NCI-H345 treated with DMSO at 0.1 percent for 48 hours (cell line): ENCODE measurements at regions not wholly inside any gene's neighbourhood (a gene's known extent, or its start where the extent isn't known, plus 50 kb on each side); places are given as distances from the start of the nearest gene placed in this dataset.

Experiments used
- DNase-seq: peaks from one replicate; lab custom pipeline; 2025; ENCODE audit not compliant: unreplicated experiment; lab: John Stamatoyannopoulos, UW

DNA sequence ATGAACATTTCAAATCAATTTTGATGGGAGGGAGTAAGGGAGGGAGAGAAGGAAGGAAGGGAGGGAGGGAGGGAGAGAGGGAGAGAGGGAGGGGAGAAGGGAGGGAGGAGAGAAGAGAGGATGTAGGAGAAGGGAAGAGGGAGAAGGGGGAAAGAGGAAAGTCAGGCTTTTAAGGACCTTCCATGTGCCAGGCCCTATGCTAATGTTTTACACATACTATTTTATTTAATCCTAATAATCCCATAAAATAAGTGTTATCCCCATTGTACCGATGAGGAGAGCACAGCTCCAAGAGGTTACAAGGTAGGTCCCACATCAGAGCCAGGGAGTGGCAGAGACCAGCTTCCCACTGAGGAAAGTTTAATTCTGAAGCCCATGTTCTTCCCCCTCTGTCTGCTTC, 341.9 kb downstream of the RAB28 start:
- no peak for DNase-seq

DNA sequence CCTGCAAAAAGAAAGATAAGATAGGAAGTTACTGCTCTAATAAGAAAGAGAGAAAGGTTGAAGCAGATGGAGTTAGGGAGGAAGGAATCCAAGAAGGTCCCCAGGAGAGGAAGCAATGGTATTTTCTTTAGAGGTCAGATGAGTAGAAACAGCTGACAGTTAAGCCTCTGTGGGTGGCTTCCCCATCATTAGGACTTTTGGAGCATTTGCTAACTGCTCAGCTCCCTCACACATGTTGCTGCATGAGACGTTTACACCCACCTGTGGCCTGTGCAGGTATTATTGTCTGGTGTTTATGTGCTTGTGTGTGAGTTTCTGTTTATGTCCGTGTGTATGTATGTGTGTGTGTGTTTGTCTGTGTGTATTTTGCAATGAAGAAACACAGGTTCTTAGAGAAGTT, 346.8 kb downstream of the RAB28 start:
- no peak for DNase-seq

DNA sequence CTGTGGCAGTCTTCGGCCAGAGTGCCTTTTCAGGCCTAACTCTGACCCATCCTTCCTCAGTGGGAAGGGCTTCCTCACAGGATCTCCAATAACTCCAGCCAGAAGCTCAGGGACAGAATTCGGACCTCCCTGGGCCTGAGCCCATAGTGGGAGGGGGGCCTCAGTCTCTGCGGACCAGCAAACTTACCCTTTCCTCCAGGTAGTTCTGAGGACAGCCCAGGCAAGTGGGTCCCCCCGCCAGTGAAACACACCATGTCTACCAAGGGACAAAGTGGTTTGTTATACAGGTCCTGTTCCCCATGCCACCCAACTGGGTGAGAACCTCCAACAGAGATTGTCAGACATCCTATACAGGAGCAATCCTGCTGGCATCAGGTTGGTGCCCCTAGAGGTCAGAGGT, 350.4 kb downstream of the RAB28 start:
- DNase-seq: no peak

DNA sequence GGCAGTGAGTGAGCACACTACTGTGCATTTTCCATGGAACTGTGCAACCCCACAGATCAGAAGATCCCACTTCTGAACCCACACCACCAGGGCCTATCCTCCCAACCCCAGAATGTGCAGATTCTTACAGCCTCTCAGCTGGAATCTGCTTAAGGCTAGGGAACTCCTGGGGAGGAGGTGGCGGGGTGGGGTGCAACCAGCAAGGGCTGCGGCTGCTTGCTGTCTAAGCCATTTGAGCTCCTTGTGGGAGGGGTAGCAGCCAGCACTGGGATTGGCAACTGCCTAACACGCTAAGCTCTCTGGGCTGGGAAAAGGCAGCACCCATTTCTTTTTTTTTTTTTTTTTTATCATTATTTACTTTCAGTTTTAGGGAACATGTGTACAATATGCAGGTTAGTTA, 353.3 kb downstream of the RAB28 start:
- no peak for DNase-seq

DNA sequence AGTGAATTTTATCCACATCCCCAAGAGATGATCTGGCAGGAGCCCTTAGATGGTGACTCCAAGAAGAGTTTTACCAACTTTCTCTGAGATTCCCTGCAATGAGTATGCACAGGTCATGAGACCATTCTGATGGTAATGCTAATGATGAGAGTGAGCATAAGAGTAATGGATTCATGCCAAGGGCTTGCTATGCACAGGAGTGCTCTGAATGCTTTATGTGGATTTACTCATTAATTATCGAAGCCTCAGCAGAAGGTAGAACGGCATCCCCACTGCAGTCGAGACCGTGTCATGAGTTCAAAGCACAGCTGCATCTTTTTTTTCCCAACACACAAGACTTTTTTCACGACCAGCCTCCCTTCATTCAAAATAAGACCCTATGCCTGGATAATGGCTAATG, 355.0 kb downstream of the RAB28 start:
- DNase-seq: no peak

DNA sequence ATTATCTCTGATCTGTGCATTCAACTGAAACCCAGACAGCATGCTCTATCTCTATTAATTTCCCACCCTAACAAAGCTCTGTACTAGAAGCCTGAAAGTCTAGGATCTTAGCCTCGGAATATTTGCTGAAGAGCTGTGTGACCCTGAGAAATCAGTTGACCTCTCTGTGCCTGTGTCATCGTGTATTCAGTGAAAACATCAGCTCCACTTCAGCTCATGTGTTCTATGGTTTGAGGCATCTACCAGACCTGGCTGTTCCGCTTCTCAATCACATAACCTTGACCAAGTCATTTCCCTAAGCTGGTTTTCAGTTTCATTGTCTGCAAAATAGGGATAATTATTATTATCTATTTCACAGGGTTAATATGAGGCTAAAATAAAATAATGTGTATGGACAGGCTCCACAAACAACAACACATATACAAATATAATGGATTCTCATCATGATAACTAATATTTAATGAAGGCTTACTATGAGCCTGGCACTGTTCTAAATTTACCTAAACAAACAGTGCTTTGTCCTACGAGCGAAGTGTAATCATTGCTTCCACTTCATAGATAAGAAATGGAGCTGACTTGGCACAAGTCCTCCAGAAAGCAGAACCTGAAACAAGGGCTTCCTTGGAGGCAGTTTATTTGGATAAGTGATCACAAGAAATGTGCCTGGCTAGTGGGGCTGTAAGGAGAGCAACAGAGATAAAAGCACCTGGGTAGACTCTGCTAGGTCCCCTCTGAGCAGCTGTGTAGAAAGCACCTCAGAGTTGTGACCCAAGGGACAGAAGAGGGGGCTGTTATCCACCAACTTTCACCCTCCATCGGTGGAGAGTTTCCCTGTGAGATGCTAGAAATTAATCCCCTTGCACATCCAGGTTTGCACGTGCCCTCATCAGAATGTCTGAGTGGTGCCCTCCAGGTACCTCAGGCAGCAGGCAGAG, 356.9 kb downstream of the RAB28 start:
- no peak for DNase-seq

DNA sequence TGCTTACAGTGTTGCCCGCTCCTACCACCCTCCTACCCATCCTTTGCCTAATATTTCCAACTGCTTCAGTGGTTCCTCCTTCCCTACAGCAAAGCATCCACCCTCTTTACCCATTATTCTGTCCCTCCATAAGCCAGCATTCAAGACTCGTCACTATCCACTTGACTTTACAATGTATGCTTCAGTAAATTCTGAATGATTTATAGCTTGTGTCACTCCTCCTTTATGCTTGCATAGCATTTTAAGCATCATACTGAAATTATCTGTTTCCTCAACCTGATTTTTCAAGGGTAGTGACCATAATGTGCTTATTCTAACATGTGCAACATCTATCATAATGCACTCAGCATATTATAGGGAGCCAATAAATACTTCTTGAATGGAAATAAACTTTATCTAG, 365.5 kb downstream of the RAB28 start:
- no peak for DNase-seq

DNA sequence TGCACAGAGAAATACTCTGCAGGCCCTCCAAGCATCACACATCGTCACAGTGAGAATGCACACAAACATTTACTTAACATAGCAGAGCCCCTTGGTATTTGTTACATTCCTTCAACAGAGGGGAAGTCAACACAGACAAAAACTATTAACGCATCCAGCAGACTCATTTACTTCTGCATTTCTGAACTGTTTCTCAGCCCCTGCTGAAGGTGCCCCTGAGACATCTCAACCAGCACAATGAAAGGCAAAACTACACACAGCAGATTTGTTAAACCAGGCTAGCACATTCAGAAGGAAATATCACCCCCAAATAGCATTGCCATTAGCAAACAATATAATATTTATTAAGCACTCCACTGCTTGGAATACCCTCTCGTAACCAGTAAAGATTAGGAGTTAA, 367.0 kb downstream of the RAB28 start:
- DNase-seq: no peak

DNA sequence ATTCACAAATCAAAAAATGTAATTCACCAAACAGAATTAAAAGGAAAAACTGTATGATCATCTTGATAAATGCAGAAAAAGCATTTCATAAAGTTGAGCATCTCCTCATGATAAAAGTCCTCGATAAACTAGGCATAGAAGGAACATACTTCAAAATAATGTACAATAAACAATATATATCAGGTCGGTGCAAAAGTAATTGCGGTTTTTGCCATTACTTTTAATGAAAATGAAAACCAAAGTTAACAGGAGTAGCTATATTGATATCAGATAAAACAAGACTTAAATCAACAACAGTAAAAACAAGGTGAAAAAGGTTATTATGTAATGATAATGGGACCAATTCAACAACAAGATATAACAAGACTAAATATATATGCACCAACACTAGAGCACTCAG, 372.1 kb downstream of the RAB28 start:
- no peak for DNase-seq

DNA sequence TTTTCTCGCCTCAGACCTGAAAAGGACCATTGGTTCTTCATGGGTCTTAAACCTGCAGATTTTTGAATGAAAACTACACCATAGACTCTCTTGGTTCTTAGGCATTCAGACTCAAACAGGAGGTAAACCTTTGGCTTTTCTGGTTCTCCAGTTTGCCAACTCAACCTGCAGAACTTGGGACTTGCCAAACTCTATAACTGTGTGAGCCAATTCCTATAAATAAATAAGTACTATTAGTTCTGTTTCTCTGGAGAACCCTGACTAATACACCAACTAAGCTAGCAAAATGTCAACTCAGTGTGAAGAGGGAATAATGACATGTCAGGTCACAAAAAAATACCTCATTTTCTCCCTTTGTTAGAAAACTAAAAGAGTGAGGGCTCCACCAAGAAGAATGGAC, 374.6 kb downstream of the RAB28 start:
- no peak for DNase-seq

DNA sequence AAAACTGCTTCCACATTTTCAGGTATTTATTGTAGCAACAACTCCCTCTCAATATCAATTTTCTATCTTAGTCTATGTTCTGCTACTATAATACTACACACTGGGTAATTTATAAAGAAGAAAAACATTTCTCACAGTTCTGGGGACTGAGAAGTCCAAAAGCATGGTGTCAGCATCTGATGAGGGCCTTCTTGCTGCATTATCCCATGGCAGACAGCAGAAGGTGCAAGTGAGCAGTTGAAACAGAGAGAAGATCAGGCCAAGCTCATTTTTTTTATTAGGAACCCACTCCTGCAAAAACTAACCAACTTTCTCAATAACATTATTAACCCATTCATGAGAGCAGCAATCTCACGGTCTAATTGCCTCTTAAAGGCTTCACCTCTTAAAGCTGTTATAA, 376.0 kb downstream of the RAB28 start:
- DNase-seq: no peak

DNA sequence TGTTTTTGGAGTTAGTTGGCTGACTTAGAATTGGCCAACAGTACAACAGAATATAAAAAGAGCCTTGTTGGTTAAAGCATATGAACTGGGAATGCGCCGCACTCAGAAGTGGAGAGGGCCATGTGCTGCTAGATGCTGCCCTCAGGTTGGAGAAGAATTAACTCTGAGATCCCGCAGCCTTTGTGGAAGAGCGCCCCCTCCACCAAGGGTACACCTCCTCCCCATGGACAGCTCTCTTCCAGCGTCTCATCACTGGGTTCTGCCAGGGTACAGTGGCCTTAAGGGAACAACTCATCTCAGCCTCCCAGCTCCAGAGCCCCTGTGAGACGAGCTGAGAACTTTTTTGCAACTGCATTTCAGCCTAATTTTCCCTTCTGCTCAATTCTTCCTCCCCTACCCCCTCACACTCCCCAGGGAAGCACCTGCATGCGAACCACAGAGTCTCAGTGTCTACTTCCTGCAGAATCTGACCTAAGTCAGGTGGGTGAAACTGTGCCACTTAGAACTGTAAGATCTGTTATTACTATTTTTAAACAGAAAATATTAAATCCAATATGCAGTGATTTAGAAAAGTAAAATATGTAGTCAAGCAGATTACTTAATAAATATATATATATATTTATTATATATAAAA, 380.6 kb downstream of the RAB28 start:
- DNase-seq: no peak

DNA sequence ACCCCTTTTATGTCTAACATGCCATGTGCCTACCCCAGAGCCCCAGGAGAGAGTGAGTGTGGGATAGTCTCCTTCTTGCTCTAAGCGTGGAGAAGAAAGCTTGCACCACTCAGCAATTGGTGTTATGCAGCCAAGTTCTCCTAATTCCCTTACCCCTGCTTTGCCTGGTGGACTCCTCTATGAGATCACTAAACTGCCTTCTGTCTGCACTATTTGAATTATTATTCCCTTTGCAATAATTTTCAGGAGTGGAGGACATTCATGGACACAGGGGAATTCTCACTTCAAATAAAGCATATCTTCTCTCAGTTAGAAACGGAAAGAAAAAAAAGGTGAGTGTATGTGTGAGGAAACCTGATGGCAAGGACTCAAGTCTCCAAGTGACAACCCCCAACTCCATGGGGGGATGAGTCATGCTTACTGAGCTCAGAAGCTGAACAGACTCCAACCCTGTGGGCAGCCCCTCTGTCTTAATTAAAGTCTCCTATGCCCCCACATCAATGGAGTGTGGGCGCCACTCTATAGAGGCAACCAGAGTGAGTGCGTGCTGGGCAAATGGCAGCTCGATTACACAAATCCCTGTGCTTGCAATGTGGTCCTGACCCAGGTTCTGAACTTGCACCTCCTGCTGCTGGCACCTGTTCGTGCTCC, 381.9 kb downstream of the RAB28 start:
- DNase-seq: no peak

DNA sequence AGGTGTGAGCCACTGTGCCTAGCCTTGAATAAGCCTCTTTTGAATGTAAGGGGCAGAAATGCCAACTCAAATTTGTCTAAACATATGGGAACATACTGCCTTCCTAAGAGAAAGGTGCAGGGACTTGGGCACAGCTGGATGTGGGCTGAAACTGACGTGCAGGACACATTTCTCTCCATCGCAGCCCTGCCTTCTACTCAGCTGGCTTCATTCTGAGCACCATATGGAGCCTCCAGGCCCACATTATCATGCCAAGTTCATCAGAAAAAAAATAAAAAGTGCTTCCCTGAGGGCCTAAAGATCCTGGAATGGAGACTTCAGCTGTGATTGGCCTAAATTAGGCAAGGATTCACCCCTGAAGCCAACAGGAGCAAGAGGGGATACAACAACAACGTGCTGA, 386.2 kb downstream of the RAB28 start:
- DNase-seq: no peak

DNA sequence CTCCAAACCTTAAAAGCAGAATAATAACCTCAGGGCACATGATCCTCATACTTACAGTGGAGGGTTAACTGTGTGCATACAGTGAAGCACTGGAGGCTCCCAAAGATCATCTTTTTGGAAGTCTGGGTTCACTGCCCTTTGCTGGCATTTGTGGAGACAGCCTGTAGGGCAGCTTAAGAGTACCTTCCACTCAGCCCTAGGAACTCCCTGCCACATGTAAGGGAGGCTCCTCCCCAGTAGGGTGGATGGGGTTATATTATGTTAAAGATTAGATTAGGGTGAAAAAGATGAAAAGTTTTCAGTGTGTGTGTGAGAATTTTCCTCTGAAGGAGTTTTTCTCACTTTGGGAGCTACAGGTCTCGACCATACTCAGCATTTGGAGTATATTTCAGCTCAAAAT, 388.4 kb downstream of the RAB28 start:
- DNase-seq: no peak

DNA sequence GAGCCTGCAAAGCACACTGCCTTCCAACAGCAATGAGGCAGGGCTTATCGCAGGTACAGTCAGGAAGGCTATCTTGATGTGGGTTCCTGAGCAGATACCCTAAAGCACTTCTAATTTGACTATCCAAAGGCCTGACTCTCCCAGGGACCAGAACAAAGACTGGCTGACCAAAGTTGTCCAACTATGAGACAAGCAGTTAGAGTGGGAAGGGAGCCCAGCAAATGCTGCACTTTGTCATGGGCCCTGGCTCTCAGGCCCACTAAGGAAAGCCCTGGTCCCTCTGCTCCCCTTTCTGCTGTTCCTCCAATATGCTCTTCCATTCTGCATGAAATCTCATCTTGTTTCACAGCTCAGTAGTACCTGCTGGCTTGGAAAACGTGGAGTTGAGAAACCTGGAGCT, 391.0 kb downstream of the RAB28 start:
- DNase-seq: no peak

DNA sequence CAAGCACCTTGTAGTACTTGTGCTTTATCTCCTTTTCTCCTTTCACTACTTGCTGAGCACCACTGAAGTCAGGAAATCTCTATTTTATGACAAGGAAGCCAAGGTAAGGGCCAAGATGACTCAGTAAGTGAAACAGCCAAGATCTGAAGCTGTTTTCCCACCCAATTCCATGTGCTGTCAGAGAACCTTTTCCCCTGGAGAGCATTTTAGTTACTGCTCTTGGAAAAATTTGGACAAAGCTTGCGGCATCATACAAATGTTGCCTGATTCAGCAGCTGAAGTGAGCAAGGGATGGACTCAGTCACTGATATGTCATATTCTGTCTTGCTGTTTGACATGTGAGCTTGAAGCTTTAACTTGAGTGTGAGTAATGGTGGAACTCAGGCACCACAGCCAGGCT, 391.4 kb downstream of the RAB28 start:
- DNase-seq: no peak

DNA sequence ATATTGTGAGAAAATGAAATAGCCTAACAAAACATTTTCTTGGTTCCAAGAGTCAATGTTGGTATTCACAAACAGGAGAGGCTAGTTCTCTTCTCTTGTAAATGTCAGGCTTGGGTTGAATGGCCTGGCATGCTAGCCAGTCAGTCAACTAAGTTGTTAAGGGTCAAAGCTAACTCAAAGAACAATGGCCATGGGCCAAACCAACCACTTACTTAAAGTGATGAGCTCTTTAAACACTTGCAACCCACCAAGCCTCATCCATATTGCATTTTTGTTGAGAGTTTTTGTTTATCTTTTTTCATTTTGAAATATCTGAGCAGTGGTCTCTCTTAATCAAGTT, 394.5 kb downstream of the RAB28 start:
- no peak for DNase-seq

DNA sequence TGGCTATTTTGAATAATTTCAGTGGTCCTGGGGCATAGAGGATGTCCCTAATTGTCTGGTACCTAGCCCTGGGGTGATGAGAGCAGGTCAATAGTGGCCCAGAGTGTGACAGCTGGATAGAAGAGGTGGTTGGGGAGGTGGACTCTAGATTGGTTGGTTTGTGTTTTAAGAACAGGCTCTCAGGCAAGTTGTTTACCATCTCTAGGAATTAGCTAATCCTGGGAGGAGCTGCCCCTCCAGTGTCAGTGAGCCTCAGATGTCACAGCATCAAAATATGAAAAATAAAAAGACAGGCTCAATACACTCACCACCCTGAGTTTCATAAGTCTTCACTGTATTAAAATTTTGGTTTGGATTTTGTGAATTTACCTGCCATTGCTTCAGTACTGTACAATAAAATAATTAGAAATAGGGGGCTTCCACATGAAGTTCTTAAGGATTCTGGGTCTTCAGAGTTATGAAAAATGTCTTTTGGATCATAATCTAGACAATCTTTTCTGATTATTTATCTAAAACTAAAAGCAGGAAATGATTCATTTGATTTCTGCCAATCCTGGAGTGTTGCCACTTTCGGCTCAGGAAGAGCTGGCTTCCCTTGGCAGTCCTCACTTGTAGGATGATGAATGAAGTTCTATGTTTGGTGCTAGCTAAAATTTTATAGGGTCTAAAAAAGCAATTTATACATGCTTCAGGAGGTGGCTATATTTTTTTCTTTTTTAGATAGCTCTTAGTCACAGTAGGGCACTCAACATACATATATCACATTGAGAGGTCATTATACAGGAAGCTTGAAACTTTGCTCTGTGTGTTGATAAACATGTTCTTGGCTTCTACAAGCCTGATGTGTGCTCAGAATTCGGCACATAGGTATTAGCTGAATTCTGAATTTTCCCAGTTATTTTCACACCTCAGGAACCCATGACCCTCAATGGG, 395.1 kb downstream of the RAB28 start:
- no peak for DNase-seq

DNA sequence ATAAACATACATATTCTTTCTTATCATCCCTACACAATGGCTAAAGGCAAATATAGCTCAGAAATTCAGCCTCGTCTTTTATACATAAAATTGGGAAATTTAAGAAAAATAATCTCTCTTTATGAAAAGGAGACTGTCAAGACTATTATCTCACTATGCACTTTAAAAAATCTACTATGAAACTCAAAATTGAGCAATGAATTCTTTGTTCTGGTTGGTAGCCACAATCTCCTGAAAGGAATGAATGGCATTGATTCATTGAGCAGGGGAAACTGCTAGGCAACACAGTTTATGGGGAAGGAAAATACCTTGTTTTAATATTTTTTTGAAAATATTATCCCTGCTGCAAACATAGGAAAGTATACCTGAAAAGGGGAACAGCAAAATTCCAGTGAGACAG, 397.1 kb downstream of the RAB28 start:
- DNase-seq: no peak

DNA sequence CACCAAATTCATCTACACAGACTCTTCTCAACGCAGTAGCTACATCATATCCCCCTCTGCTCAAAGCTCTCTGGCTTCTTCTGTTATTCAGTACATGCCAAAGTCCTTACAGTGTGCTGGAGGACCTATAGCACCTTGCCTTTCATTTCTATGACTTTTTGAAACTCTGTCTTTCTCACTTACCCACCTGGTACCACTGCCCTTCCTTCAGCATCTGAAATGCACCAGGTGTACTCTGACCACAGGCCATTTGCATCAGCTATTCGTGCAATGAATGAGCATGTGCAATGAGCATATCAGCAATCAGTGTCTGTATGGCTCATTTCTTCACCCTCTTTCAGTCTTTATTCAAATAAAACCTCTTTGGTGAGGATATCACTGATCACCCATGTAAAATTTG, 399.9 kb downstream of the RAB28 start:
- no peak for DNase-seq
